WTC11 (cell line): ENCODE measurements at regions not wholly inside any gene's neighbourhood (a gene's known extent, or its start where the extent isn't known, plus 50 kb on each side); places are given as distances from the start of the nearest gene placed in this dataset.

Source experiments
- ATAC-seq: fragments of 200-7000 bp; cut with Tn5 transposase; 2 replicates; pipeline ENCODE4 v1.10.0; 2021; ENCODE audit warnings: mild to moderate bottlenecking, moderate library complexity
- CTCF ChIA-PET: fragments of 300-600 bp; sonication (Branson Sonifier 250); formaldehyde crosslinking; loops from one replicate; lab custom pipeline; 2021; ENCODE audit warnings: antibody characterized with exemption; lab: Charles Lee
- POLR2A ChIA-PET: fragments of 350-600 bp; sonication (Branson Sonifier 250); formaldehyde crosslinking; loops from one replicate; lab custom pipeline; 2021; ENCODE audit warnings: antibody characterized with exemption; lab: Charles Lee
- DNase-seq: peaks from one replicate; pipeline ENCODE4 v3.0.0; 2021; ENCODE audit warnings: low spot score
- H3K27ac Mint-ChIP-seq: 2 replicates; pipeline ENCODE4 v1.8.0; 2021; ENCODE audit warnings: mixed read lengths
- H3K27me3 Mint-ChIP-seq: 2 replicates; pipeline ENCODE4 v1.8.0; 2021; ENCODE audit warnings: low read depth, mild to moderate bottlenecking, moderate library complexity, mixed read lengths
- H3K36me3 Mint-ChIP-seq: 2 replicates; pipeline ENCODE4 v1.8.0; 2021; ENCODE audit warnings: mixed read lengths
- H3K4me1 Mint-ChIP-seq: 2 replicates; pipeline ENCODE4 v1.8.0; 2022; ENCODE audit warnings: mixed read lengths
- H3K4me3 Mint-ChIP-seq: 2 replicates; pipeline ENCODE4 v1.8.0; 2021; ENCODE audit warnings: mild to moderate bottlenecking, moderate library complexity, mixed read lengths
- H3K9me3 Mint-ChIP-seq: 2 replicates; pipeline ENCODE4 v1.8.0; 2021; ENCODE audit warnings: mixed read lengths
- ATF6 ChIP-seq: sonication (generic); formaldehyde crosslinking; IDR thresholded peaks from 2 replicates; pipeline ENCODE4 v1.8.1; 2023; ENCODE audit warnings: mild to moderate bottlenecking, missing genetic modification reagents
- ESRRA ChIP-seq: sonication (generic); formaldehyde crosslinking; IDR thresholded peaks from 2 replicates; pipeline ENCODE4 v1.8.1; 2022; ENCODE audit warnings: mild to moderate bottlenecking, missing genetic modification reagents, borderline replicate concordance
- GRHL2 ChIP-seq: fragments of 250-450 bp; sonication (Bioruptor Pico); IDR thresholded peaks from 2 replicates; pipeline ENCODE4 v1.8.0; 2022; ENCODE audit warnings: mild to moderate bottlenecking, moderate library complexity; ENCODE audit not compliant: insufficient replicate concordance, severe bottlenecking
- JAZF1 ChIP-seq: fragments of 250-450 bp; sonication (Bioruptor Pico); IDR thresholded peaks from 2 replicates; pipeline ENCODE4 v1.9.0; 2021; ENCODE audit warnings: moderate library complexity, mild to moderate bottlenecking, inconsistent platforms
- KAT7 ChIP-seq: sonication (generic); formaldehyde crosslinking; IDR thresholded peaks from 2 replicates; pipeline ENCODE4 v1.8.1; 2023; ENCODE audit warnings: missing genetic modification reagents, mild to moderate bottlenecking, borderline replicate concordance
- MYBL2 ChIP-seq: sonication (generic); formaldehyde crosslinking; IDR thresholded peaks from 2 replicates; pipeline ENCODE4 v1.8.1; 2023; ENCODE audit warnings: mild to moderate bottlenecking, moderate library complexity, missing genetic modification reagents
- RELA ChIP-seq: sonication (generic); formaldehyde crosslinking; IDR thresholded peaks from 2 replicates; pipeline ENCODE4 v1.8.1; 2022; ENCODE audit warnings: missing genetic modification reagents, mild to moderate bottlenecking, borderline replicate concordance
- RORB ChIP-seq: fragments of 250-450 bp; sonication (Bioruptor Pico); IDR thresholded peaks from 2 replicates; pipeline ENCODE4 v1.9.0; 2021; ENCODE audit warnings: mild to moderate bottlenecking
- SMAD3 ChIP-seq: sonication (generic); formaldehyde crosslinking; IDR thresholded peaks from 2 replicates; pipeline ENCODE4 v1.8.0; 2022; ENCODE audit warnings: missing genetic modification reagents, mild to moderate bottlenecking, borderline replicate concordance
- ZBTB21 ChIP-seq: sonication (generic); formaldehyde crosslinking; IDR thresholded peaks from 2 replicates; pipeline ENCODE4 v1.8.1; 2023; ENCODE audit warnings: mild to moderate bottlenecking, missing genetic modification reagents, borderline replicate concordance
- ZMAT4 ChIP-seq: fragments of 250-450 bp; sonication (Bioruptor Pico); IDR thresholded peaks from 2 replicates; pipeline ENCODE4 v1.9.0; 2021; ENCODE audit warnings: mild to moderate bottlenecking
- ZNF121 ChIP-seq: sonication (generic); formaldehyde crosslinking; IDR thresholded peaks from 2 replicates; pipeline ENCODE4 v1.8.0; 2023; ENCODE audit warnings: missing genetic modification reagents
- ZNF416 ChIP-seq: fragments of 250-450 bp; sonication (Bioruptor Pico); IDR thresholded peaks from 2 replicates; pipeline ENCODE4 v1.9.0; 2021; ENCODE audit warnings: mild to moderate bottlenecking, inconsistent platforms
- TF ChIP-seq, protein P1 (sequence below): fragments of 250-450 bp; sonication (Bioruptor Pico); IDR thresholded peaks from 2 replicates; pipeline ENCODE4 v1.9.0; 2021; ENCODE audit warnings: mild to moderate bottlenecking, borderline replicate concordance
- TF ChIP-seq, protein P2 (sequence below): fragments of 250-450 bp; sonication (Bioruptor Pico); conservative IDR thresholded peaks from 2 replicates; pipeline ENCODE4 v1.9.0; 2021; ENCODE audit warnings: mild to moderate bottlenecking
- TF ChIP-seq, protein P3 (sequence below): sonication (generic); formaldehyde crosslinking; IDR thresholded peaks from 2 replicates; pipeline ENCODE4 v1.8.0; 2022; ENCODE audit warnings: mild to moderate bottlenecking, missing genetic modification reagents
- TF ChIP-seq, protein P4 (sequence below): sonication (generic); formaldehyde crosslinking; IDR thresholded peaks from 2 replicates; pipeline ENCODE4 v1.8.0; 2023; ENCODE audit warnings: mild to moderate bottlenecking, missing genetic modification reagents

- H3K4me1 Mint-ChIP-seq = peaks cover 17% of the 10 kb centered on the region
- H3K4me3 Mint-ChIP-seq = no peak overlapping the region
- POLR2A ChIA-PET = no interaction called here
- no peak overlapping the region; the same call in 1 of the 2 replicates for H3K27ac Mint-ChIP-seq
- DNase-seq = no peak
- H3K36me3 Mint-ChIP-seq = no peaks in the 10 kb centered on the region
- peaks cover 6% of the 10 kb centered on the region; the same call in 1 of the 2 replicates for H3K9me3 Mint-ChIP-seq
- TF ChIP-seq, protein P1, sequence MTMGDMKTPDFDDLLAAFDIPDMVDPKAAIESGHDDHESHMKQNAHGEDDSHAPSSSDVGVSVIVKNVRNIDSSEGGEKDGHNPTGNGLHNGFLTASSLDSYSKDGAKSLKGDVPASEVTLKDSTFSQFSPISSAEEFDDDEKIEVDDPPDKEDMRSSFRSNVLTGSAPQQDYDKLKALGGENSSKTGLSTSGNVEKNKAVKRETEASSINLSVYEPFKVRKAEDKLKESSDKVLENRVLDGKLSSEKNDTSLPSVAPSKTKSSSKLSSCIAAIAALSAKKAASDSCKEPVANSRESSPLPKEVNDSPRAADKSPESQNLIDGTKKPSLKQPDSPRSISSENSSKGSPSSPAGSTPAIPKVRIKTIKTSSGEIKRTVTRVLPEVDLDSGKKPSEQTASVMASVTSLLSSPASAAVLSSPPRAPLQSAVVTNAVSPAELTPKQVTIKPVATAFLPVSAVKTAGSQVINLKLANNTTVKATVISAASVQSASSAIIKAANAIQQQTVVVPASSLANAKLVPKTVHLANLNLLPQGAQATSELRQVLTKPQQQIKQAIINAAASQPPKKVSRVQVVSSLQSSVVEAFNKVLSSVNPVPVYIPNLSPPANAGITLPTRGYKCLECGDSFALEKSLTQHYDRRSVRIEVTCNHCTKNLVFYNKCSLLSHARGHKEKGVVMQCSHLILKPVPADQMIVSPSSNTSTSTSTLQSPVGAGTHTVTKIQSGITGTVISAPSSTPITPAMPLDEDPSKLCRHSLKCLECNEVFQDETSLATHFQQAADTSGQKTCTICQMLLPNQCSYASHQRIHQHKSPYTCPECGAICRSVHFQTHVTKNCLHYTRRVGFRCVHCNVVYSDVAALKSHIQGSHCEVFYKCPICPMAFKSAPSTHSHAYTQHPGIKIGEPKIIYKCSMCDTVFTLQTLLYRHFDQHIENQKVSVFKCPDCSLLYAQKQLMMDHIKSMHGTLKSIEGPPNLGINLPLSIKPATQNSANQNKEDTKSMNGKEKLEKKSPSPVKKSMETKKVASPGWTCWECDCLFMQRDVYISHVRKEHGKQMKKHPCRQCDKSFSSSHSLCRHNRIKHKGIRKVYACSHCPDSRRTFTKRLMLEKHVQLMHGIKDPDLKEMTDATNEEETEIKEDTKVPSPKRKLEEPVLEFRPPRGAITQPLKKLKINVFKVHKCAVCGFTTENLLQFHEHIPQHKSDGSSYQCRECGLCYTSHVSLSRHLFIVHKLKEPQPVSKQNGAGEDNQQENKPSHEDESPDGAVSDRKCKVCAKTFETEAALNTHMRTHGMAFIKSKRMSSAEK (CRISPR knock-in tag) = no peak
- TF ChIP-seq, protein P2, sequence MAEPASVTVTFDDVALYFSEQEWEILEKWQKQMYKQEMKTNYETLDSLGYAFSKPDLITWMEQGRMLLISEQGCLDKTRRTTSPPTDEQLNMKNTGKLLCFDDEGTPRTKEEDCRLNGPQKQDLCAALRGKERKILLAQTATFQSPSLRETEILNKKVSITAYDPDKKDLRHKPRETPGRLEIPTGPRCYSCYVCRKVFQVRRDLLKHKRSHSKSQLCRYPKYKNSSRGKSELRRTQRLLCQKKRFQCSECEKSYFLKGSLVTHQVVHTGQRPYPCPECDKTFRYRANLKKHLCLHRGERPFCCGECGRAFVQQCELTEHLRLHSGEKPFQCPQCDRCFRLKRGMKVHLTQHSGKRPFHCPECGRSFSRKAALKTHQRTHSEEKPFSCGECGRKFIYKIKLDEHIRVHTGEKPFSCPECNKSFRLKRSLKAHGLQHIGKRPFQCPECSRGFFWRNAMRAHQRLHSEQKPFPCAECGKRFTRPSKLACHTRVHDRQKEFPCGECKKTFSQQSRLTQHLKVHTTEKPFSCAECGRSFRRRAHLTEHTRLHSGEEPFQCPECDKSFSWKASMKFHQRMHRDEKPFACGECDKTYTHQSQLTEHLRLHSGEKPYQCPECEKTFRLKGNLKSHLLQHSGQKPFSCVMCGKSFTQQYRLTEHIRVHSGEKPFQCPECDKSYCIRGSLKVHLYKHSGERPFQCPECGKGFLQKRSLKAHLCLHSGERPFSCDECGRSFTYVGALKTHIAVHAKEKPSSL (CRISPR knock-in tag) = no peak
- no peak for TF ChIP-seq KAT7 (CRISPR knock-in tag)
- no peak for TF ChIP-seq RORB
- no peak for TF ChIP-seq ZNF416 (CRISPR knock-in tag)
- no peak for TF ChIP-seq ESRRA (CRISPR knock-in tag)
- TF ChIP-seq RELA (CRISPR knock-in tag) = no peak
- TF ChIP-seq, all 79 proteins: peak for 0
- CTCF ChIA-PET = interaction anchor here (1.2 kb wide), 1 partner anchor 462 kb away, joined by 3 read pairs; no protein-coding TSS in a partner anchor
- no peaks in the 10 kb centered on the region for H3K27me3 Mint-ChIP-seq
- no peak for ATAC-seq
Observed at GRCh38 chrX:95721011-95721410, 963.6 kb upstream of the DIAPH2 start.

GRCh38 chrX:95728446-95728845 is 956.2 kb upstream of the DIAPH2 start:
- no peaks in the 10 kb centered on the region for H3K4me1 Mint-ChIP-seq
- ChIA-PET POLR2A (no interaction called here), CTCF (no interaction called here)
- no peaks in the 10 kb centered on the region for H3K27me3 Mint-ChIP-seq
- ATAC-seq = no peak
- H3K27ac Mint-ChIP-seq = no peak overlapping the region
- H3K4me3 Mint-ChIP-seq = no peak overlapping the region
- H3K9me3 Mint-ChIP-seq = no peaks in the 10 kb centered on the region
- TF ChIP-seq ZNF121 (CRISPR knock-in tag) (no peak), MYBL2 (CRISPR knock-in tag) (no peak), JAZF1 (CRISPR knock-in tag) (no peak), ZBTB21 (CRISPR knock-in tag) (no peak)
- TF ChIP-seq, protein P3, sequence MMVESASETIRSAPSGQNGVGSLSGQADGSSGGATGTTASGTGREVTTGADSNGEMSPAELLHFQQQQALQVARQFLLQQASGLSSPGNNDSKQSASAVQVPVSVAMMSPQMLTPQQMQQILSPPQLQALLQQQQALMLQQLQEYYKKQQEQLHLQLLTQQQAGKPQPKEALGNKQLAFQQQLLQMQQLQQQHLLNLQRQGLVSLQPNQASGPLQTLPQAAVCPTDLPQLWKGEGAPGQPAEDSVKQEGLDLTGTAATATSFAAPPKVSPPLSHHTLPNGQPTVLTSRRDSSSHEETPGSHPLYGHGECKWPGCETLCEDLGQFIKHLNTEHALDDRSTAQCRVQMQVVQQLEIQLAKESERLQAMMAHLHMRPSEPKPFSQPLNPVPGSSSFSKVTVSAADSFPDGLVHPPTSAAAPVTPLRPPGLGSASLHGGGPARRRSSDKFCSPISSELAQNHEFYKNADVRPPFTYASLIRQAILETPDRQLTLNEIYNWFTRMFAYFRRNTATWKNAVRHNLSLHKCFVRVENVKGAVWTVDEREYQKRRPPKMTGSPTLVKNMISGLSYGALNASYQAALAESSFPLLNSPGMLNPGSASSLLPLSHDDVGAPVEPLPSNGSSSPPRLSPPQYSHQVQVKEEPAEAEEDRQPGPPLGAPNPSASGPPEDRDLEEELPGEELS (CRISPR knock-in tag) = no peak
- no peaks in the 10 kb centered on the region for H3K36me3 Mint-ChIP-seq
- DNase-seq = no peak

- ATAC-seq = no peak
- ChIA-PET CTCF (no interaction called here), POLR2A (no interaction called here)
- Mint-ChIP-seq H3K4me1 (no peaks in the 10 kb centered on the region), H3K4me3 (no peak overlapping the region), H3K36me3 (no peaks in the 10 kb centered on the region), H3K27ac (no peak overlapping the region), H3K9me3 (no peaks in the 10 kb centered on the region), H3K27me3 (no peaks in the 10 kb centered on the region)
- DNase-seq = no peak
- no peak for TF ChIP-seq SMAD3
- TF ChIP-seq GRHL2 (CRISPR knock-in tag) = no peak
- TF ChIP-seq MYBL2 (CRISPR knock-in tag) = no peak
- TF ChIP-seq ATF6 (CRISPR knock-in tag) = no peak
- TF ChIP-seq ZMAT4 (CRISPR knock-in tag) = no peak
- TF ChIP-seq, protein P4, sequence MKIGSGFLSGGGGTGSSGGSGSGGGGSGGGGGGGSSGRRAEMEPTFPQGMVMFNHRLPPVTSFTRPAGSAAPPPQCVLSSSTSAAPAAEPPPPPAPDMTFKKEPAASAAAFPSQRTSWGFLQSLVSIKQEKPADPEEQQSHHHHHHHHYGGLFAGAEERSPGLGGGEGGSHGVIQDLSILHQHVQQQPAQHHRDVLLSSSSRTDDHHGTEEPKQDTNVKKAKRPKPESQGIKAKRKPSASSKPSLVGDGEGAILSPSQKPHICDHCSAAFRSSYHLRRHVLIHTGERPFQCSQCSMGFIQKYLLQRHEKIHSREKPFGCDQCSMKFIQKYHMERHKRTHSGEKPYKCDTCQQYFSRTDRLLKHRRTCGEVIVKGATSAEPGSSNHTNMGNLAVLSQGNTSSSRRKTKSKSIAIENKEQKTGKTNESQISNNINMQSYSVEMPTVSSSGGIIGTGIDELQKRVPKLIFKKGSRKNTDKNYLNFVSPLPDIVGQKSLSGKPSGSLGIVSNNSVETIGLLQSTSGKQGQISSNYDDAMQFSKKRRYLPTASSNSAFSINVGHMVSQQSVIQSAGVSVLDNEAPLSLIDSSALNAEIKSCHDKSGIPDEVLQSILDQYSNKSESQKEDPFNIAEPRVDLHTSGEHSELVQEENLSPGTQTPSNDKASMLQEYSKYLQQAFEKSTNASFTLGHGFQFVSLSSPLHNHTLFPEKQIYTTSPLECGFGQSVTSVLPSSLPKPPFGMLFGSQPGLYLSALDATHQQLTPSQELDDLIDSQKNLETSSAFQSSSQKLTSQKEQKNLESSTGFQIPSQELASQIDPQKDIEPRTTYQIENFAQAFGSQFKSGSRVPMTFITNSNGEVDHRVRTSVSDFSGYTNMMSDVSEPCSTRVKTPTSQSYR (CRISPR knock-in tag) = no peak
Observed at GRCh38 chrX:95729401-95729800, 955.2 kb upstream of the DIAPH2 start.
